ENCODE measurements at regions not wholly inside any gene's neighbourhood (a gene's known extent, or its start where the extent isn't known, plus 50 kb on each side); places are given as distances from the start of the nearest gene placed in this dataset.

GRCh38 chr6:95515975-95516374 is 61.4 kb upstream of the MANEA start:
- Mint-ChIP-seq H3K36me3 (ENCODE audit: insufficient read depth, unreplicated experiment) (no peaks in the 10 kb centered on the region), H3K9me3 (ENCODE audit: low read depth, unreplicated experiment) (no peaks in the 10 kb centered on the region), H3K4me1 (ENCODE audit: low read depth, unreplicated experiment) (peaks cover 16% of the 10 kb centered on the region), H3K4me3 (ENCODE audit: low read depth, unreplicated experiment) (no peak overlapping the region), H3K27ac (ENCODE audit: unreplicated experiment) (no peak overlapping the region), H3K27me3 (ENCODE audit: unreplicated experiment) (no peaks in the 10 kb centered on the region)
- CTCF ChIA-PET, result no interaction called here
- intact Hi-C loops (cut with micrococcal nuclease; ENCODE audit: unreplicated experiment), result no loop called here
- no peak for DNase-seq
- TF ChIP-seq, protein P1, sequence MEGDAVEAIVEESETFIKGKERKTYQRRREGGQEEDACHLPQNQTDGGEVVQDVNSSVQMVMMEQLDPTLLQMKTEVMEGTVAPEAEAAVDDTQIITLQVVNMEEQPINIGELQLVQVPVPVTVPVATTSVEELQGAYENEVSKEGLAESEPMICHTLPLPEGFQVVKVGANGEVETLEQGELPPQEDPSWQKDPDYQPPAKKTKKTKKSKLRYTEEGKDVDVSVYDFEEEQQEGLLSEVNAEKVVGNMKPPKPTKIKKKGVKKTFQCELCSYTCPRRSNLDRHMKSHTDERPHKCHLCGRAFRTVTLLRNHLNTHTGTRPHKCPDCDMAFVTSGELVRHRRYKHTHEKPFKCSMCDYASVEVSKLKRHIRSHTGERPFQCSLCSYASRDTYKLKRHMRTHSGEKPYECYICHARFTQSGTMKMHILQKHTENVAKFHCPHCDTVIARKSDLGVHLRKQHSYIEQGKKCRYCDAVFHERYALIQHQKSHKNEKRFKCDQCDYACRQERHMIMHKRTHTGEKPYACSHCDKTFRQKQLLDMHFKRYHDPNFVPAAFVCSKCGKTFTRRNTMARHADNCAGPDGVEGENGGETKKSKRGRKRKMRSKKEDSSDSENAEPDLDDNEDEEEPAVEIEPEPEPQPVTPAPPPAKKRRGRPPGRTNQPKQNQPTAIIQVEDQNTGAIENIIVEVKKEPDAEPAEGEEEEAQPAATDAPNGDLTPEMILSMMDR (IDR thresholded peaks at IDR 0.05; ENCODE audit: unreplicated experiment), result no peak
- BruUV-seq (replicated peaks), result no TSS peak

DNA sequence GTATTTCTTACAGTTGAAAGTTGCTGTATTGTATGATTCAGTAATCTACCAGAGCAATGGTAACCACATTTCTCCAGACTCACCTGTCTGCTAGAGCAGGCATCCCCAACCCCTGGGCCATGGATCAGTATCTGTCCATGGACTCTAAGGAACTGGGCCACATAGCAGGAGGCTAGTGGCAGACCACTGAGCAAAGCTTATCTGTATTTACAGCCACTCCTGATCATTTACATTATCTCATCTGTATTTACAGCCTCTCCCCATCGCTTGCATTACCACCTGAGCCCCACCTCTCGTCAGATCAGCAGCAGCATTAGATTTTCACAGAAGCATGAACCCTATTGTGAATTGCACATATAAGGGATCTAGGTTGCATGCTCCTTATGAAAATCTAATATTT is 60.3 kb upstream of the MANEA start:
- TF ChIP-seq, protein P1 (IDR thresholded peaks at IDR 0.05; ENCODE audit: unreplicated experiment), result no peak
- Mint-ChIP-seq H3K27me3 (ENCODE audit: unreplicated experiment) (no peaks in the 10 kb centered on the region), H3K4me3 (ENCODE audit: low read depth, unreplicated experiment) (no peak overlapping the region), H3K36me3 (ENCODE audit: insufficient read depth, unreplicated experiment) (no peaks in the 10 kb centered on the region), H3K9me3 (ENCODE audit: low read depth, unreplicated experiment) (no peaks in the 10 kb centered on the region), H3K27ac (ENCODE audit: unreplicated experiment) (no peak overlapping the region), H3K4me1 (ENCODE audit: low read depth, unreplicated experiment) (peaks cover 16% of the 10 kb centered on the region)
- CTCF ChIA-PET, result no interaction called here
- BruUV-seq (replicated peaks), result no TSS peak
- DNase-seq, result no peak
- intact Hi-C loops (cut with micrococcal nuclease; ENCODE audit: unreplicated experiment), result no loop called here

DNA sequence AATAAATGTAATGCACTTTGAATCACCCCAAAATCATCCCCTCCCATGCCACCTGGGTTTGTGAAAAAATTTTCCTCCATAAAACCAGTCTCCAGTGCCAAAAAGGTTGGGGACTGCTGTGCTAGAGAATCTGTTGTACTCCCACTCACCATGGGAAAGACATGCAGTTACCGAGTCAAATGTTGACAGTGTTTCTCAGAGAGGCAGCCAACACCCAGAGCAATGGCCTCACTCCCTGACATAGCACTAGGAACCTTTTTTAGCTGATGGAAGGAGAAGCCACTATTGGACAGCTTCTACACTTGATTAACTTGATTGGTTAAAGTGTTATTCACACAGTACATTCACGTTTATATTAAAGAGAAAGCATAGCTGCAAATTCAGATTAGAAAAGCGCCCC is 59.8 kb upstream of the MANEA start:
- Mint-ChIP-seq H3K27me3 (ENCODE audit: unreplicated experiment) (no peaks in the 10 kb centered on the region), H3K4me1 (ENCODE audit: low read depth, unreplicated experiment) (peaks cover 16% of the 10 kb centered on the region), H3K9me3 (ENCODE audit: low read depth, unreplicated experiment) (no peaks in the 10 kb centered on the region), H3K4me3 (ENCODE audit: low read depth, unreplicated experiment) (no peak overlapping the region), H3K36me3 (ENCODE audit: insufficient read depth, unreplicated experiment) (no peaks in the 10 kb centered on the region), H3K27ac (ENCODE audit: unreplicated experiment) (no peak overlapping the region)
- no peak for DNase-seq
- intact Hi-C loops (cut with micrococcal nuclease; ENCODE audit: unreplicated experiment), result no loop called here
- CTCF ChIA-PET, result no interaction called here
- BruUV-seq (replicated peaks), result no TSS peak
- TF ChIP-seq, protein P1 (IDR thresholded peaks at IDR 0.05; ENCODE audit: unreplicated experiment), result no peak

DNA sequence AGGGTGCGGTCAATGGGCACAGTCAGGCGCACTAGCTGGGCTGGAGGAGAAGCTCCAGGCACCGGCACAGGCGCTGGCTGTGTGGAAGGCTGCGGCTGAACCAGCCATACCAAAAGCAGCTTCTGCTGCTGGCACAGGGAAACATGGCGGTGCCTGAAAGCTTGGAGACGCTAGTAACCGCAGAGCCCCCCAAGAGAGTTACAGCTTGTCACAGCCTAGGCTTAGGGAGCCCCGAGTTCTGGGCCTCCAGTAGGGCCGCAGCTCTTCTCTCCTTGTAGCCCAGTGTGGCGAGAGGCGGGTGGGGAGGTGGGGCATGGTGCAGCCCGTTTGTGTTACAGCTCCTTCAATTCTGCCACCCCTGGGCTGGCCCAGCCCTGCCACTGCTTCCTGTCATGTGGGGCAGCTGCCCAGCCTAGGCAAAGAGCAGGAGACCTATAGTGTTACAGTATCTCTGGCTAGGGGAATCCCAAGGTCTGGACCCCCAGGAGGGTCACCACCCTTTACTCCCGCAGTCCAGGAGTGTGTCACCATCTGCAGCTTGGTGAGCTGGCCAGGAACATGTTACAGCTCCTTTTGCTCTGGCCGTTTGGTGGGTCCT is 58.6 kb upstream of the MANEA start:
- BruUV-seq (replicated peaks), result no TSS peak
- Mint-ChIP-seq H3K9me3 (ENCODE audit: low read depth, unreplicated experiment) (no peaks in the 10 kb centered on the region), H3K4me1 (ENCODE audit: low read depth, unreplicated experiment) (peaks cover 16% of the 10 kb centered on the region), H3K27me3 (ENCODE audit: unreplicated experiment) (no peaks in the 10 kb centered on the region), H3K36me3 (ENCODE audit: insufficient read depth, unreplicated experiment) (no peaks in the 10 kb centered on the region), H3K4me3 (ENCODE audit: low read depth, unreplicated experiment) (no peak overlapping the region), H3K27ac (ENCODE audit: unreplicated experiment) (no peak overlapping the region)
- no peak for DNase-seq
- TF ChIP-seq, protein P1 (IDR thresholded peaks at IDR 0.05; ENCODE audit: unreplicated experiment), result no peak
- intact Hi-C loops (cut with micrococcal nuclease; ENCODE audit: unreplicated experiment), result no loop called here
- CTCF ChIA-PET, result no interaction called here

Data from Calu3 (cell line).